GM18508 (cell line): ENCODE measurements at regions not wholly inside any gene's neighbourhood (a gene's known extent, or its start where the extent isn't known, plus 50 kb on each side); places are given as distances from the start of the nearest gene placed in this dataset.
"Not testable (repeated sequence)": the region's sequence is repeated elsewhere in the genome, so short reads cannot be mapped to it uniquely, and the experiment has no call there.

Experiments
- ATAC-seq: cut with Tn5 transposase; IDR thresholded peaks from one replicate; pipeline ENCODE4 v1.9.1; 2021; ENCODE audit warnings: moderate number of reproducible peaks; ENCODE audit not compliant: insufficient read depth, unreplicated experiment

- ATAC-seq = no peak
Observed at GRCh38 chr5:171703146-171703545, 82.5 kb upstream of the SMIM23 start.

- no peak for ATAC-seq
Observed at GRCh38 chr5:171705036-171705435, 80.6 kb upstream of the SMIM23 start.

DNA sequence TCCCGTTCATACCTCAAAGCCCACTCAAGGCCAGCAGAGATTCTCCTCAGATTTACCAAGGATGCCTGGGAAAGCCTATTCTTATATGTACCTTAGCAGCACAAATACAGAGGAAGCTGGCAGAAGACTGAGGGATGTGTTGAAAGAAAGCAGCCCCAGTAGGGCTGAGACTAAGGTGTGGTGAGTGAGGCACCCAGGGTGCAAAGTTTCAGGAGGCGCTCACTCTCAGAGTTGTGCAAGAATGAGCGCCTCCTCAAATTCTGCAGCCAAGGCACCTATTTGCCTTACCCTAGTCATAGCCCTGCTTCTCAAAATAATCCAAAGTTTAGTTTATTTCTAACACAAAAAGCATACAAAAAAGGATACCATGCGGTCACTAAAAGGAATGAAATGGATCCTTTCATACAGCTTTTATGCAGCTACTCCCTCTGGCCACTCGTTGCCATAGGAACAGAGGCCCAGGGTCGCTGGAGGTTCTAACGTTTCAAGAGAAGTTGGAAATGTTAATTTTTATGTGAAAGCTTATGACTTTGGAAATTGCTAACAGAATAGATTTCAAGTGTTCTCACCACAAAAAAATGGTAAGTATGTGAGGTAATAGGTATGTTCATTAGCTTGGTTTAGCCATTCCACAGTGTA, 79.7 kb upstream of the SMIM23 start:
- ATAC-seq = no peak

- ATAC-seq = no peak
Observed at GRCh38 chr5:171706736-171707441, 78.7 kb upstream of the SMIM23 start.

DNA sequence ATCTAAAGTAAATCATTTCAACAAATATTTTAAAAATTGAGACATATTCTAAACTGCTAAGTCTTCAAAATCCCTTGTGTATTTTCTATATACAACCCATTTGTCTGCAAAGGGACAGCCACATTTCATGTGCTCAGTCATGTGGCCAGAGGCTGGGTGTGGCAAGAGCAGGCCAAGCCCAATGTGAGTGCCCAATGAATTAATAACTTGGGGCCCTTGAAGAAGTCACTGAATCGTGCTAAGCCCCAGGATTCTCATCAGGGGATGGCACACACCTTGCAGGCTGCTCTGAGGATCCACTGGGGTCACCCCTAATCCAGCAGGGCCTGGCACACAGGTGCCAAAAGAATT, 78.2 kb upstream of the SMIM23 start:
- no peak for ATAC-seq

DNA sequence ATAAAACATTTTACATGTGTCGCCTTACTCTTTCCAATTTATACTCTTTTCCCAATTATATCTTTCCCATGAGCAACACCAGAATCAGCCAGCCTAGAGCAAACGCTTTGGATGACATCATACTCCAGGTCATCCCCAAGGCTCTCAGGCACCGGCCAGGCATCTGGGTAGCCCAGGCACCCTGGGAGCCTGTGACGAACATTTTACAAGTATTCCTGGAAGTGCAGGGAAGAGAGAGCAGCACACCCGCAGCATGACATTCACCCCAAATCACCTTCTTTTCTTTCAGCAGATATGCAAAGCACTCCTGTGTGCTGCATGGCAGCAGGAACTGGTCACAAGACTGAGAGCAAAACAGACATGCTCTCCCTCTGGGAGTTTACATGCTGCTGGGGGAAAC, 75.7 kb upstream of the SMIM23 start:
- ATAC-seq = no peak

GRCh38 chr5:171710451-171711024, 75.1 kb upstream of the SMIM23 start:
- no peak for ATAC-seq

DNA sequence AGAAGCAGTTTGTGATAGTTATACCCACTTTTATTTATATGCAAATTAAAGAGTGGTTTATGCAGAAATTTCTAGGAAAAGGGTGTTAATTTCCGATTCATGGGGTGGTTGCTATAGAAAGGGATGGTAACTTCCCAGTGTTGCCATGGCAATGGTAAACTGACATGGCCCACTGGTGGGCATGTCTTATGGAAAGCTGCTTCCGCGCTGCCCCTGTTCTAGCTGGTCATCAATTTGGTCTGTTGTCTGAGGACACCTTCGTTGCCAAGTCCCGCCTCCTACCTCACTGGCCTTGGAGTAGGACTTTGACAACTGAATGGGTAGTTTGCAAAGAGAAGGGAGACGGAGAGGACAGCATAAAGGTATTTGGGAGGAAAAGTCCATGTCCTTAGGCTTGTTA, 74.0 kb upstream of the SMIM23 start:
- ATAC-seq = no peak

DNA sequence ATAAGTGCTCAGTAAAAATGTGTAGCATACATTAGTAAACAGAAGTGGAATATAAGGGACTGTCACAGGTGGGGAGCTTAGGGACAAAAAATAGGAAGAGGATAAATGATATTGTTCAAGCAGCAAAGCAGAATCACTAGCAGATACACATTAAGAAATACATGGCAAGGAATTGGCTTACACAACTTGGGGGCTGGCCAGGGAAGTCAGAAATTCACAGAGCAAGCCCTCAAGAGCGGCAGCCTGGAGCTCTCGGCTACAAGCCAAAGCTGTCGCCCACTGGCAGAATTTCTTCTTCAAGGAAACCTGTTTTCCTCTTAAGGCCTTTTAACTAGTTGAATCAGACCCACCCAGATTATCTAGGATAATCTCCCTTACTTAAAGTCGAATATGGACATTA, 73.0 kb upstream of the SMIM23 start:
- no peak for ATAC-seq

- ATAC-seq = no peak
Observed at GRCh38 chr5:171713152-171713551, 72.5 kb upstream of the SMIM23 start.

DNA sequence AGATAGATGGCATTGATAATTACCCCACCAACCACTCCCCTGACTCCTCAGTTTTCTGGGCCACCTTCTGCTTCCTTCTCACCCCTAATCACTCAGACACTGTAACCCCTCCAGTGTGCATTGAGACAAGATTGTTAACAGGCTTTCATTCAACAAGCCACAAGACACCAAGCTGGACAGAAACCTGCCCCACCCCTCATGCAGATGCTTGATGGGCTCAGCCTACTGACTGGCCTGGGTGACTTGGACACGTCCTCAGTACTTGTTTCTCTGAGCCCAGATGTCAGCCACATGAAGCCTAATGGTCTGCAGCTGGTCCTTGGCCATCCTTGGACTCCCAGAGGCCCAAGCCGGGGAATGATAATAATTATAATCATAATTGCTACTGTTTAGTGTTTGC, 71.4 kb upstream of the SMIM23 start:
- ATAC-seq = no peak

GRCh38 chr5:171714851-171715250, 70.8 kb upstream of the SMIM23 start:
- ATAC-seq = no peak

DNA sequence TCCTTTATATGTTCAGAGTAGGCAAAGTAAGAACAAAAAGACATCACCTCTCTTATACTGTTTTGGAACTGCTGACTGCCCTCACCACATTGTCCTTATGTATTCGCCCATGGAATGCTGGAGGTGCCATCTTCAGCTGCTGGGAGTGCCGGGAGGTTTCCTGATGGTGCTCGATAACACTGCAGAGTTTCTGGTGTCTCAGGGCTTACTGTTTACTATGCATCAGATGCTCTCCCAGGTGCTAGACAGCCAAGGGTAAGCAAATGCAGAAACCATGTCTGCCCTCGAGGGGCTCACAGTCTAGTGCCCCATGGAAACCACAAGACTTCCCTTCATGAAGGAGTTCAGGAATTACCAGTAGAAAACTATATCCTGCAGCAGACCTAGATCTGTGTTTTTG, 70.1 kb upstream of the SMIM23 start:
- ATAC-seq = no peak

DNA sequence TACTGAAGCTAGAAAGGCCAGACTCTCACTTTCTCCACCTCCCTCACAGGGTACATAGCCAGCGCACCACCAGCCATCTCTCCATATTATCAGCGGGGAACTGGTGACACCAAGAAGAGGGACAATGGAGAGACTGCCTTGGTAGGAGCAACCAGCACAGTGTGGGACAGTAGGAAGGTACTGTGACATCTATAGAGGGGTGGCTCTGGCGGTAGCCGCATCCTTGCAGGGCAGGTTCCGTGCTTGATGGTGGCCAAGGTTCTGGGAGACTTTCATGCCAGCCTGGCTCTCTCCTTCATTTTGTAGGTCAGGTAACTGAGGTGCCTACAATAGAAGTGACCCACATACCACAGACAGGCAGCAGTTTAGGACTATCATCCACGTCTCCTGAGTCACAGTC, 65.5 kb upstream of the SMIM23 start:
- ATAC-seq = no peak

DNA sequence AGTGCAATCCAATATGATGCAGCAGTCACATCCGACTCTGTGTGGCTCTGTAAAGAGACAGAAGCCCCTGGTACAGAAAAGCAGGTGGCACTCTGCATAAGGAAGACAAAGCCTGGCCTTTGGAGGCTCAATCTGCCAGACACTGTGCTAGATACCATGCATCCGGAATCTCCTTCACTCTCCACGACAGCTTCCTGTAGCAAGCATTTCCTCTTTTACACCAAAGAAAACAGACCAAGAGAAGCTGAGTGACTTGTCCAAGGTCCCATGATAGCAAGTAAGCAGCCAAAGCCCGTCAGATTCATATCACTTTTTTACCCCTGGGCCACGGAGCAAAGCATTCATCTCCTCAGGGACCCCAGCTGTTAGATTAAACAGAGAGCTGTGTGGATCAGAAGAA, 64.2 kb upstream of the SMIM23 start:
- no peak for ATAC-seq

DNA sequence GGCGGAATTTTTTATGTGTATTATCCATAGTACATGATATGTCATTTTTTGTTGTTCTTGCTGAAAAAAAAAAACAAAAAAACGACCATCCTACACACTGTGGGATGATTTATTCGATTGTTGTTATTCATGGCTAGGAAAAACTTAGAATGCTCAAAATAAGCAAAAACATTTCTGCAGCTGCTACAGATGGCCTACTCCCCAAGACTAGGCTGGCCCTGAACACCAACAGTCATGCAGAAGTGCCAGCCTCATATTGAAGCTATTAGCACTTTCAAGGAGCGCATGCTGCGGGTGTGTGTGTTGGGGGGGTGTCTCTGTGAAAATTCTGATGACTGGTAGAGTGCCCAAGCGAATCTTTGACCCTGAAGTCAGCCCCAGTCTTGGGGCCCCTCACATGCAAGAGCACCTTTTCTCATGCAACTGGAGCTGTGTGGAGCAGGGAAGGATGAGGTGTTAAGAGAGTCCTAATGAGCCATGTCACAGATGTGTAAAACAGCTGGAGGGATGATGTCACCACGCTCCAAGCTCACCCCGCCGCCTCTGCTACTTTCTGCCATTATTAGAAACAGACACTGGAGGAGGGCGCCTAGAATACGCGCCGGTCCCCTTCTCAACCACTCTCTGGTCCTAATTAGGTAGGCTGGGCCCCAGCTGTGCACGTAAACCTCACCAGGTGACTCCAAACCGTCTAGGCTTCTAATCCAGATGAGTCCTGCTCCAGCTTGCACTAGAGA, 61.0 kb upstream of the SMIM23 start:
- ATAC-seq = no peak

DNA sequence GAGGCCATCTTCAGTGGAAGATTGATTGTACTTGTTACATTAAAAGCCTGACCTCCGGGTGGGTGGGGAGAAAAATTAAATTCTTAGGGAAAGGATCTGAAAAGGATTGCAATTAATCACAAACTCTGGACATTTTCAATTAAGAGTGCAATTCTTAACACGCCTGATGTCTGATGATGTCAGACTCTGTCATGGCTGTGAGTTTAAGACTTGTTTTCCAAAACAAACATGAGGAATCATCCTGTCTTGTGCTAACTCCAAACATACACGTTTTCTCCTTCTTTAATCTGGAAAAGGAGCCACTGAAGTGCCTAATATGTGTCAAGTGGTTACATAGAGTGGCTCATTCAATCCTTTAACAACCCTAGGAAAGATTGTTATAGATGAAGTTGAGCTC, 60.4 kb upstream of the SMIM23 start:
- ATAC-seq = no peak

DNA sequence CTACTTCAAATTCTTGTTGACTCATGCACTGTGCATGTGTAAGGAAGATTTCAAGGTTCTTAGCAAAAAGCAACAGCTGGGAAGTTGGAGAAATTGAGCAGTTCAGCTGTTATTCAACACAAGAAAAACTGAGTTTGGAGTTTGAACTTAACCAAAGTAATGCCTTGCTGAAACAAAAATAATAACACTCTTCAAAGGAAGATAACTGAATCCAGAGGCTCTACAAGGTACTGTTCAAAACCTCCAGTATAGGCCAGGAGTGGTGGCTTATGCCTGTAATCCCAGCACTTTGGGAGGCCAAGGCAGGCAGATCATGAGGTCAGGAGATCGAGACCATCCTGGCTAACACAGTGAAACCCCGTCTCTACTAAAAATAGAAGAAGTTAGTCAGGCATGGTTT, 58.8 kb upstream of the SMIM23 start:
- ATAC-seq = not testable (repeated sequence)

- no peak for ATAC-seq
Observed at GRCh38 chr5:171728686-171729085, 56.9 kb upstream of the SMIM23 start.
